Ovary (tissue), 3 donors: ENCODE measurements at regions not wholly inside any gene's neighbourhood (a gene's known extent, or its start where the extent isn't known, plus 50 kb on each side); places are given as distances from the start of the nearest gene placed in this dataset.

Experiments
- POLR2A ChIP-seq: fragments of 450-650 bp; IDR thresholded peaks from one replicate; pipeline ENCODE4 v1.6.1; 2017; ENCODE audit warnings: antibody characterized with exemption, mild to moderate bottlenecking, moderate library complexity
- TF ChIP-seq, protein P1 (sequence below), 3 donors: fragments of 450-650 bp in 2 of 3; fragments of 200-600 bp in 1 of 3; IDR thresholded peaks; one replicate each; pipeline versions ENCODE4 v1.5.1 to v1.8.0; 2016 to 2022; ENCODE audit warnings: antibody characterized with exemption in 3 of 3, mild to moderate bottlenecking in 1 of 3
- donor health status: DM: no; HTN: no; CAD: no.

DNA sequence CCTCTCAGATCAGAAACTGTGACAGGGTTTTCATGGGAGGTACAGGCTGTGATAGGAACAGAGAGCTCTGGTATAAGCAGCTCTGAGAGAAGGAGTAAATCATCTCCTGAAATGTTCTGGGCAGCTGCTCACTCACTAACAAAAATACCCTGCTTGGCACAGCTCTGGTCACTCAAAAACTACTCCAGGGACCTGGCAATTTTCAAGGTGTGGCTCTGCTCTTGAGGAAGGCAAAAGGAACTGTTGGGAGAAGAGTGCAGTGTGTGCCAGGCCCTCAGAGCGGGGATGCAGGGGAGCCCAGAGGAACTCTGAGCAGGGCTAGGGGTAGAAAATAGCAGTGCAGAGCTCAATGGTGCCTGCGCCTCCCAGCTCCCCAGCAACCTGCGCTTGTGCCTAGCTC, 180.5 kb upstream of the ZBED5 start:
- TF ChIP-seq, protein P1, sequence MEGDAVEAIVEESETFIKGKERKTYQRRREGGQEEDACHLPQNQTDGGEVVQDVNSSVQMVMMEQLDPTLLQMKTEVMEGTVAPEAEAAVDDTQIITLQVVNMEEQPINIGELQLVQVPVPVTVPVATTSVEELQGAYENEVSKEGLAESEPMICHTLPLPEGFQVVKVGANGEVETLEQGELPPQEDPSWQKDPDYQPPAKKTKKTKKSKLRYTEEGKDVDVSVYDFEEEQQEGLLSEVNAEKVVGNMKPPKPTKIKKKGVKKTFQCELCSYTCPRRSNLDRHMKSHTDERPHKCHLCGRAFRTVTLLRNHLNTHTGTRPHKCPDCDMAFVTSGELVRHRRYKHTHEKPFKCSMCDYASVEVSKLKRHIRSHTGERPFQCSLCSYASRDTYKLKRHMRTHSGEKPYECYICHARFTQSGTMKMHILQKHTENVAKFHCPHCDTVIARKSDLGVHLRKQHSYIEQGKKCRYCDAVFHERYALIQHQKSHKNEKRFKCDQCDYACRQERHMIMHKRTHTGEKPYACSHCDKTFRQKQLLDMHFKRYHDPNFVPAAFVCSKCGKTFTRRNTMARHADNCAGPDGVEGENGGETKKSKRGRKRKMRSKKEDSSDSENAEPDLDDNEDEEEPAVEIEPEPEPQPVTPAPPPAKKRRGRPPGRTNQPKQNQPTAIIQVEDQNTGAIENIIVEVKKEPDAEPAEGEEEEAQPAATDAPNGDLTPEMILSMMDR (IDR thresholded peaks at IDR 0.05) = no peak
- TF ChIP-seq POLR2A = no peak
